Effector memory CD8-positive, alpha-beta T cell (primary cell): ENCODE measurements at regions not wholly inside any gene's neighbourhood (a gene's known extent, or its start where the extent isn't known, plus 50 kb on each side); places are given as distances from the start of the nearest gene placed in this dataset.

Experiments
- ATAC-seq: fragments of 150-1000 bp; cut with Tn5 transposase; replicated peaks from 2 replicates; pipeline ENCODE4 v1.10.0; 2021; ENCODE audit warnings: mild to moderate bottlenecking, moderate library complexity
- DNase-seq, 3 experiments: peaks; one replicate each; pipeline ENCODE4 v3.0.0; 2021
- H3K27ac Mint-ChIP-seq, 2 donors: one replicate each; pipeline ENCODE4 v1.8.0; 2022; ENCODE audit warnings: mild to moderate bottlenecking in 2 of 2, mixed read lengths in 2 of 2, moderate library complexity in 2 of 2
- H3K27me3 Mint-ChIP-seq, 2 donors: one replicate each; pipeline ENCODE4 v1.8.0; 2022; ENCODE audit warnings: mixed read lengths in 2 of 2
- H3K36me3 Mint-ChIP-seq: one replicate; pipeline ENCODE4 v1.8.0; 2022; ENCODE audit warnings: mild to moderate bottlenecking, moderate library complexity, mixed read lengths; ENCODE audit not compliant: insufficient read depth
- H3K4me1 Mint-ChIP-seq, 2 donors: one replicate each; pipeline ENCODE4 v1.8.0; 2022; ENCODE audit warnings: low read depth in 2 of 2, mixed read lengths in 2 of 2
- H3K4me3 Mint-ChIP-seq, 2 donors: one replicate each; pipeline ENCODE4 v1.8.0; 2022; ENCODE audit warnings: mild to moderate bottlenecking in 2 of 2, mixed read lengths in 2 of 2, moderate library complexity in 2 of 2
- H3K9me3 Mint-ChIP-seq, 2 donors: one replicate each; pipeline ENCODE4 v1.8.0; 2022; ENCODE audit warnings: mixed read lengths in 2 of 2

DNA sequence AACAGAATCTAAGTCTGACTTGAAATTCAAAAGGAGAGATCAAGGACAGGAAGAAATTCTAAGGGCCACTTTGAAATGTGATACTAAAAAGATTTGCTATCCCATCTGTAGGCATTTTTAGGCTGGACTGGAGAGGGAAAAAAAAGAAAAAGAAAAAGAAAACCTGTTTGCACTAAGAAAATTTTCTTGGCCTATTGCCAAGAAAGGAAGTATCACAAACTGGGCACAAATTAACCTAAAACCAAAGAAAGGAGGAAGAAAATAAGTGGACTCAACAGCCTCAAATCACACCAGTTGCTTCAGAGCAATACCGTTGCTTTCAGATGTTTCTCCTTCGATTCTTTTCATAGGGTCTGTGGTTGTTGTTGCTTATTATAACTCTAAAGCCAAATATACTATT, 287.9 kb upstream of the VRK2 start:
- peaks cover 6 to 16% of the 10 kb centered on the region in 2 donors for H3K27me3 Mint-ChIP-seq
- no peak for DNase-seq
- H3K9me3 Mint-ChIP-seq, result no peaks in the 10 kb centered on the region
- ATAC-seq, result no peak
- no peak overlapping the region for H3K27ac Mint-ChIP-seq
- peaks cover 0 to 2% of the 10 kb centered on the region in 2 donors for H3K4me1 Mint-ChIP-seq
- H3K4me3 Mint-ChIP-seq, result no peak overlapping the region
- H3K36me3 Mint-ChIP-seq, result no peaks in the 10 kb centered on the region

GRCh38 chr2:57759131-57759530, 287.5 kb upstream of the VRK2 start:
- Mint-ChIP-seq H3K4me3 (no peak overlapping the region), H3K36me3 (no peaks in the 10 kb centered on the region), H3K4me1 (peaks cover 0 to 2% of the 10 kb centered on the region in 2 donors), H3K27ac (no peak overlapping the region), H3K9me3 (no peaks in the 10 kb centered on the region), H3K27me3 (peaks cover 6 to 16% of the 10 kb centered on the region in 2 donors)
- DNase-seq (no peak), ATAC-seq (no peak)

GRCh38 chr2:57759822-57760300, 286.7 kb upstream of the VRK2 start:
- H3K4me3 Mint-ChIP-seq, result peak overlapping the region in 1 of 2 donors; percentile 13
- peaks cover 0 to 2% of the 10 kb centered on the region in 2 donors for H3K4me1 Mint-ChIP-seq
- H3K9me3 Mint-ChIP-seq, result no peaks in the 10 kb centered on the region
- H3K36me3 Mint-ChIP-seq, result no peaks in the 10 kb centered on the region
- DNase-seq (peak; percentile 61 to 72 (median 69)), ATAC-seq (peak; percentile 73)
- H3K27me3 Mint-ChIP-seq, result peaks cover 6 to 16% of the 10 kb centered on the region in 2 donors
- no peak overlapping the region for H3K27ac Mint-ChIP-seq

DNA sequence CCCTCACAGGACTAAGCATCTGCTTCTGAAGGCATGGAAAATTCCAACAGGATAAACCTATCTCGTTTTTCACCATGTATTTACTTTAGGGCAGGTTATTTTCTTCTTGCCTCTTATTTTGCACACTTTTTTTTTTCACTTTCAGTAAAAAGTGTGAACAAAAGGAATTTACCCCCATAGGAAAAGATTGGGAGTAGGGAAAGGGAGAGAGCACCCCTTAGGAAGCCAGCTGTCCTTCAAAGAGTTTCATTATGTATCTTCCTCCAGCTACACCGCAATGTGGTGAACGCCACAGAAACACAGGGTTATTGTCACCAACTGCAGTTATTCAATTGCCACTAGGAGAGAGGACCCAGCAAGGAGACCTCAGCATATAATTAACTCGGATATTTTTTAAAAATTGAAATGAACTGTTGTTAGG, 286.2 kb upstream of the VRK2 start:
- no peak for DNase-seq
- Mint-ChIP-seq H3K4me3 (no peak overlapping the region), H3K27ac (no peak overlapping the region), H3K9me3 (no peaks in the 10 kb centered on the region), H3K4me1 (peaks cover 0 to 2% of the 10 kb centered on the region in 2 donors), H3K27me3 (peaks cover 6 to 16% of the 10 kb centered on the region in 2 donors), H3K36me3 (no peaks in the 10 kb centered on the region)
- ATAC-seq, result no peak

GRCh38 chr2:57776916-57777315, 269.7 kb upstream of the VRK2 start:
- no peaks in the 10 kb centered on the region for H3K4me1 Mint-ChIP-seq
- DNase-seq (no peak), ATAC-seq (no peak)
- H3K27ac Mint-ChIP-seq, result no peak overlapping the region
- no peaks in the 10 kb centered on the region for H3K9me3 Mint-ChIP-seq
- no peak overlapping the region for H3K4me3 Mint-ChIP-seq
- no peaks in the 10 kb centered on the region for H3K36me3 Mint-ChIP-seq
- H3K27me3 Mint-ChIP-seq, result no peaks in the 10 kb centered on the region

- Mint-ChIP-seq H3K36me3 (no peaks in the 10 kb centered on the region), H3K27ac (no peak overlapping the region), H3K4me3 (no peak overlapping the region), H3K9me3 (no peaks in the 10 kb centered on the region), H3K27me3 (no peaks in the 10 kb centered on the region), H3K4me1 (no peaks in the 10 kb centered on the region)
- no peak for ATAC-seq
- no peak for DNase-seq
These were observed 264.0 kb upstream of the VRK2 start for GRCh38 chr2:57782587-57782986.

GRCh38 chr2:57793310-57793709, 253.3 kb upstream of the VRK2 start:
- Mint-ChIP-seq H3K9me3 (peaks cover 11 to 15% of the 10 kb centered on the region in 2 donors), H3K27ac (no peak overlapping the region), H3K27me3 (no peaks in the 10 kb centered on the region), H3K4me1 (no peaks in the 10 kb centered on the region), H3K4me3 (no peak overlapping the region), H3K36me3 (no peaks in the 10 kb centered on the region)
- ATAC-seq (no peak), DNase-seq (no peak)

DNA sequence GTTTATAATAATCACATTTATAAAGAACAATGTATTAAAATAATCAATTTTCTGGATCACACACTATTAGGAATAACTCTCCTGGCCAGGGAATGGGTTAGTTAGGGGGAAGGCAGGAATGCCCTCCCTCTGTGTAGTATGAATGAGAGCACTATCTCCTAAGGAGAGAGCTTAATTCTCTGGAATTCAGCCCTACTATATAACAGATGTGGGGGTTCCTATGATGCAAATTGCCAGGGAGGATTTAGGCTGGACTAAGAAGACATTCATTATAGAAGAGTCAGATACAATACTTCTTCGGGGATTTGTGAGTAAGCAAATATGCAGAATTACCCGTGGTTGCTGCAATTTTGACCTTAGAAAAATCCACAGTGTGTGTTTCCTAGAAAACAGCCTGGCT, 250.1 kb upstream of the VRK2 start:
- Mint-ChIP-seq H3K27ac (no peak overlapping the region), H3K4me1 (no peaks in the 10 kb centered on the region), H3K9me3 (peaks cover 16 to 22% of the 10 kb centered on the region in 2 donors), H3K27me3 (no peaks in the 10 kb centered on the region), H3K4me3 (no peak overlapping the region), H3K36me3 (no peaks in the 10 kb centered on the region)
- ATAC-seq (no peak), DNase-seq (no peak)

DNA sequence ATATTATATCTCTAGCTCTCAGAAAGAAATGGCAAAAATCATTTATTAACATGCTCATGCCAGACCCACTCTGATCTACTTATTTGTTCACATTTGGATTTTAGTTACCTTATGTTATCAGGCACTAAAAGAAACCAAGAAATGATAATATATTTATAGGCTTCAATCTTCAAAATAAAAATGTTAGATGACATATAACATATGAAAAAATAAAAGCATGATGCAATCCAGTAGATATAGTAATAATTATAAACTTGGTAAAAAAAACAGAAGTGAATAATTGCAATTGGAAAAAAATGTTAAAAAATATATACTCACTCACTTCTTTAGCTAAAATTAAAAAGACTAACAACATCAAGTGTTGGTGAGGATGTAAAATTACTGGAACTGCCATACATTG, 248.3 kb upstream of the VRK2 start:
- H3K4me1 Mint-ChIP-seq, result no peaks in the 10 kb centered on the region

GRCh38 chr2:57802243-57802642, 244.4 kb upstream of the VRK2 start:
- no peak for DNase-seq
- H3K4me3 Mint-ChIP-seq, result no peak overlapping the region
- H3K27me3 Mint-ChIP-seq, result no peaks in the 10 kb centered on the region
- peaks cover 13 to 24% of the 10 kb centered on the region in 2 donors for H3K9me3 Mint-ChIP-seq
- no peak overlapping the region for H3K27ac Mint-ChIP-seq
- no peaks in the 10 kb centered on the region for H3K4me1 Mint-ChIP-seq
- H3K36me3 Mint-ChIP-seq, result no peaks in the 10 kb centered on the region
- no peak for ATAC-seq

More for the DNA sequence above, 248.3 kb upstream of the VRK2 start:
- H3K27me3 Mint-ChIP-seq, result no peaks in the 10 kb centered on the region
- H3K9me3 Mint-ChIP-seq, result peaks cover 17 to 24% of the 10 kb centered on the region in 2 donors
- ATAC-seq, result no peak
- H3K36me3 Mint-ChIP-seq, result no peaks in the 10 kb centered on the region
- no peak for DNase-seq
- H3K27ac Mint-ChIP-seq, result no peak overlapping the region
- H3K4me3 Mint-ChIP-seq, result no peak overlapping the region

DNA sequence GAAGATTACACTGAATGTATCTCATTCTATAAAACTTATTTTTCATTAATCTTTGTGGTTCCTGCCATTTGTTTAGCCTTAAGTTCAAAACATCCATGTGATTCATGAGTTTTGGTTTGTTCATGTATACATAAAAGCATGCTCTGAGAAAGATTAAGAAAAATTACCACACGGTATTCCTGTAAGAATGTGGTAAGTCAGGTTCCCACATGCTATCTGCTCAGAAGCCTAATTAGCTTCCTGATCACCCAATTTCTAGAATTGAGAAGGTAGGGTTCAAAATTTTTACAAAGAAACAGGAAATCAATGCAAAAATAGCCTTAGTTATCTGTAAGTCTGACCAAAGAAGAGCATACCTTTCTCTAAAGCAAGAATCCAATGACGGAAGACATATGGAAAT, 241.6 kb upstream of the VRK2 start:
- no peaks in the 10 kb centered on the region for H3K36me3 Mint-ChIP-seq
- DNase-seq (no peak), ATAC-seq (no peak)
- no peak overlapping the region for H3K27ac Mint-ChIP-seq
- H3K4me1 Mint-ChIP-seq, result no peaks in the 10 kb centered on the region
- peaks cover 9 to 17% of the 10 kb centered on the region in 2 donors for H3K9me3 Mint-ChIP-seq
- no peak overlapping the region for H3K4me3 Mint-ChIP-seq
- no peaks in the 10 kb centered on the region for H3K27me3 Mint-ChIP-seq

DNA sequence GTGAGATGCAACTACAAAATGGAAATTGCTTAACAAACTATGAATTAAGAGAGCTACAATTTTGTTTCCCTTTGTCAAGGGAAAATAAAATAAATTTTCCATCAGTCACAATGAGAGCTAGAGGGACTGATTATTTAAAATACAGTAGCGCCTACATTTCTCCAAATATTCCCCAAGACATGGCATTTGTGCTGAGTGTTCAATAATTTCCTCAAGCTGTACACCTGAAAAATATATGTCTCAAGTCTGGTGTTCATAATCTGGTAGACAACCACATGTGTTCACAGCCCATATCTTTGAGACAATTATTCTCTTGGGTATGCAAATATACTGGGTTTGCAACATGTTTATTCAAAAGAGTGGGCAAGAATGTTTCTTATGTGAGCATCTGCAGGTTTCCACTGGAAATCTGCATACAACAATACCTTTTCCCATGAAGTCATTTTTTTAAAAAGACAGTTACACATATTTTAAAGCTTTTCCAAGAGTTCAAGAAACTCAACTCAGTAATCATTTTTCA, 240.1 kb upstream of the VRK2 start:
- Mint-ChIP-seq H3K9me3 (peaks cover 7 to 15% of the 10 kb centered on the region in 2 donors), H3K36me3 (no peaks in the 10 kb centered on the region), H3K27me3 (no peaks in the 10 kb centered on the region), H3K4me3 (no peak overlapping the region), H3K4me1 (no peaks in the 10 kb centered on the region), H3K27ac (no peak overlapping the region)
- DNase-seq, result no peak
- no peak for ATAC-seq

- Mint-ChIP-seq H3K36me3 (no peaks in the 10 kb centered on the region), H3K27me3 (no peaks in the 10 kb centered on the region), H3K9me3 (no peaks in the 10 kb centered on the region), H3K4me3 (no peak overlapping the region), H3K4me1 (no peaks in the 10 kb centered on the region), H3K27ac (no peak overlapping the region)
- DNase-seq (no peak), ATAC-seq (no peak)
These were observed 237.4 kb upstream of the VRK2 start for GRCh38 chr2:57809230-57809629.

DNA sequence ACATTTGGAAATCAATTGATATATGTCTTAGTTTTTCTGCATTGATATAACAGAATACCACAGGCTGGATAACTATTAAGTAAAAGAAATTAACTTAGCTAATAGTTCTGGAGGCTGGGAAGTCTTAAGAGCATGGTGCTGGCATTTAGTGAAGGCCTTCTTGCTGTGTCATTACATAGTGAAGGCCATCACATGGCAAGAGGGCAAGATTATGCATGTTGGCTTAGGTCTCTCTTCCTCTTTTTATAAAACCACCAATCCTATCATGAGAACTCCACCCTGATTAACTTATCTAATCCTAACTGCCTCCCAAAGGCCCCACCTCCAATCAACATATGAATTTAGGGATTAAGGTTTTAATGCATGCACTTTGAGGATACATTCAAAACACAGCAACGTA, 225.5 kb upstream of the VRK2 start:
- DNase-seq, result no peak
- no peaks in the 10 kb centered on the region for H3K27me3 Mint-ChIP-seq

DNA sequence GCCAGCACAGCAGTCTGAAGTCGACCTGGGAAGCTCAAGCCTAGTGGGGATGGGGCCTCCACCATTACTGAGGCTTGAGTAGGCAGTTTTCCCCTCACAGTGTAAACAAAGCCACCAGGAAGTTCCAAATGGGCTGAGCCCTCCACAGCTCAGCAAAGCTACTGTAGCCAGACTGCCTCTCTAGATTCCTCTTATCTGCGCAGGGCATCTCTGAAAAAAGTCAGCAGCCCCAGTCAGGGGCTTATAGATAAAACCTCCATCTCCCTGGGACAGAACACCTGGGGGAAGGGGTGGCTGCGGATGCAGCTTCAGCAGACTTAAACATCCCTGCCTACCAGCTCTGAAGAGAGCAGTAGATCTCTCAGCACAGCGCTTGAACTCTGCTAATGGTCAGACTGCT, 218.4 kb upstream of the VRK2 start:
- no peak for DNase-seq
- Mint-ChIP-seq H3K27me3 (no peaks in the 10 kb centered on the region), H3K27ac (no peak overlapping the region), H3K4me3 (no peak overlapping the region), H3K36me3 (no peaks in the 10 kb centered on the region), H3K4me1 (no peaks in the 10 kb centered on the region), H3K9me3 (peaks cover 16 to 20% of the 10 kb centered on the region in 2 donors)
- ATAC-seq, result no peak

More for the DNA sequence above, 225.5 kb upstream of the VRK2 start:
- H3K27ac Mint-ChIP-seq, result no peak overlapping the region
- no peaks in the 10 kb centered on the region for H3K4me1 Mint-ChIP-seq
- no peaks in the 10 kb centered on the region for H3K36me3 Mint-ChIP-seq
- H3K9me3 Mint-ChIP-seq, result no peaks in the 10 kb centered on the region
- H3K4me3 Mint-ChIP-seq, result no peak overlapping the region
- no peak for ATAC-seq
